ENCODE measurements at regions not wholly inside any gene's neighbourhood (a gene's known extent, or its start where the extent isn't known, plus 50 kb on each side); places are given as distances from the start of the nearest gene placed in this dataset.

DNA sequence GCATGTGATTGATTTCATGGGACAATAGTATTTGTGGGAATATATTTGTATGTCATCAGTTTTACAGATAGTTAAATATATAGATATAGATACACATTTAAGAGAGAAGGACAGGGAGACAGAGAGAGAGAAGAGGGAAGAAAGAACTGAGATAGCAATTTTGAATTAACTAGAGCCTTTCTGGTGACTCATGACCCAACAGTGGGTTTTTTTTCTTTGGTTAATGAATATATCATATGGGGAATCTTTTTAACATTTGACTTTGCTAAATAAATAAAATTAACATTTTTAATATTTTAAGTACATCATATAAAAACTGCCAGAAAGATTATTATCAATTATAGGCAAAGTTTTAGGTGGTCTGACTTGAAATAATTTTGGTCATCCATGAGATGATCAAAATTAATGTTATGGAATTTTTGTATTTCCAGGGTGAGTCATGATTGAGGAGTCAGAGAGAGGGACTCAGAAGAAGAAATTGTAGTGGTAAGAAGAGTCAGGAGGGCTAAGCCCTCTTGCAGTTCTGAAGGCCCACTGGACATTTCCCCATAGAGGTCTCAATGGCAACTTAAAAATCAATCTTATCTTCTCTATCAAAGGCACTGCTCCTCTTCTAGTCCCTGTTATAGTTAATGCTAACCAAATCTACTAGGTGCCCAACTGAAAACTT is 508.1 kb upstream of the MAP3K7 start:
- TF ChIP-seq GABPA (IDR thresholded peaks at IDR 0.05; ENCODE audit: low read depth) (no peak), POLR2AphosphoS5 (IDR thresholded peaks at IDR 0.05; ENCODE audit: low read depth) (no peak), SPI1 (IDR thresholded peaks at IDR 0.05; ENCODE audit: borderline replicate concordance, low read depth) (no peak)
- TF ChIP-seq, protein P1, sequence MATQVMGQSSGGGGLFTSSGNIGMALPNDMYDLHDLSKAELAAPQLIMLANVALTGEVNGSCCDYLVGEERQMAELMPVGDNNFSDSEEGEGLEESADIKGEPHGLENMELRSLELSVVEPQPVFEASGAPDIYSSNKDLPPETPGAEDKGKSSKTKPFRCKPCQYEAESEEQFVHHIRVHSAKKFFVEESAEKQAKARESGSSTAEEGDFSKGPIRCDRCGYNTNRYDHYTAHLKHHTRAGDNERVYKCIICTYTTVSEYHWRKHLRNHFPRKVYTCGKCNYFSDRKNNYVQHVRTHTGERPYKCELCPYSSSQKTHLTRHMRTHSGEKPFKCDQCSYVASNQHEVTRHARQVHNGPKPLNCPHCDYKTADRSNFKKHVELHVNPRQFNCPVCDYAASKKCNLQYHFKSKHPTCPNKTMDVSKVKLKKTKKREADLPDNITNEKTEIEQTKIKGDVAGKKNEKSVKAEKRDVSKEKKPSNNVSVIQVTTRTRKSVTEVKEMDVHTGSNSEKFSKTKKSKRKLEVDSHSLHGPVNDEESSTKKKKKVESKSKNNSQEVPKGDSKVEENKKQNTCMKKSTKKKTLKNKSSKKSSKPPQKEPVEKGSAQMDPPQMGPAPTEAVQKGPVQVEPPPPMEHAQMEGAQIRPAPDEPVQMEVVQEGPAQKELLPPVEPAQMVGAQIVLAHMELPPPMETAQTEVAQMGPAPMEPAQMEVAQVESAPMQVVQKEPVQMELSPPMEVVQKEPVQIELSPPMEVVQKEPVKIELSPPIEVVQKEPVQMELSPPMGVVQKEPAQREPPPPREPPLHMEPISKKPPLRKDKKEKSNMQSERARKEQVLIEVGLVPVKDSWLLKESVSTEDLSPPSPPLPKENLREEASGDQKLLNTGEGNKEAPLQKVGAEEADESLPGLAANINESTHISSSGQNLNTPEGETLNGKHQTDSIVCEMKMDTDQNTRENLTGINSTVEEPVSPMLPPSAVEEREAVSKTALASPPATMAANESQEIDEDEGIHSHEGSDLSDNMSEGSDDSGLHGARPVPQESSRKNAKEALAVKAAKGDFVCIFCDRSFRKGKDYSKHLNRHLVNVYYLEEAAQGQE (IDR thresholded peaks at IDR 0.05; ENCODE audit: insufficient replicate concordance, low read depth): no peak
- TF ChIP-seq, protein P2, sequence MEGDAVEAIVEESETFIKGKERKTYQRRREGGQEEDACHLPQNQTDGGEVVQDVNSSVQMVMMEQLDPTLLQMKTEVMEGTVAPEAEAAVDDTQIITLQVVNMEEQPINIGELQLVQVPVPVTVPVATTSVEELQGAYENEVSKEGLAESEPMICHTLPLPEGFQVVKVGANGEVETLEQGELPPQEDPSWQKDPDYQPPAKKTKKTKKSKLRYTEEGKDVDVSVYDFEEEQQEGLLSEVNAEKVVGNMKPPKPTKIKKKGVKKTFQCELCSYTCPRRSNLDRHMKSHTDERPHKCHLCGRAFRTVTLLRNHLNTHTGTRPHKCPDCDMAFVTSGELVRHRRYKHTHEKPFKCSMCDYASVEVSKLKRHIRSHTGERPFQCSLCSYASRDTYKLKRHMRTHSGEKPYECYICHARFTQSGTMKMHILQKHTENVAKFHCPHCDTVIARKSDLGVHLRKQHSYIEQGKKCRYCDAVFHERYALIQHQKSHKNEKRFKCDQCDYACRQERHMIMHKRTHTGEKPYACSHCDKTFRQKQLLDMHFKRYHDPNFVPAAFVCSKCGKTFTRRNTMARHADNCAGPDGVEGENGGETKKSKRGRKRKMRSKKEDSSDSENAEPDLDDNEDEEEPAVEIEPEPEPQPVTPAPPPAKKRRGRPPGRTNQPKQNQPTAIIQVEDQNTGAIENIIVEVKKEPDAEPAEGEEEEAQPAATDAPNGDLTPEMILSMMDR (IDR thresholded peaks at IDR 0.05; ENCODE audit: insufficient read depth, low read length): no peak
- no peak for DNase-seq (ENCODE audit: low read depth in 1 of 2, low spot score in 1 of 2)
- Histone ChIP-seq H3K27me3 (ENCODE audit: insufficient read depth, poor library complexity, severe bottlenecking) (no peaks in the 10 kb centered on the region), H3K4me3 (replicated peaks; ENCODE audit: insufficient read depth, low read length) (no peak overlapping the region), H3K27ac (replicated peaks) (no peak overlapping the region)

DNA sequence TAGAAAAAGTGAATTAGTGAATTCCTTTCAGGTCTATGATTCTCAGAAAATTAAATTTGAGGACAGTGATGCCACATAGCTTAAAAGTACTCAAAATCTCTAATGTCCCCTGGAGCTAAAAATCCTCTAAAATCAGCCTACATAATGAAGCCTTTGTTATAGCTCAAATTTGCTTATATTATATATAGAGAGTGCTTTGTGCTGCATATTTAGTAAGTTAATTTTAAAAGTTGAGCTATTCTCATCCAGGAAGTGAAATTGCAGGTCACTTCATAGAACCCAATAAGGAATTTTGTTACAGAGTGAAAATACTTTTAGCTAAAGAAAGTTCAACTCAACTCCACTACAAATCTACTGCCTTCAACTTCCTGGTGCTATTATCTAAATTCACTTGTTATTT is 507.5 kb upstream of the MAP3K7 start:
- TF ChIP-seq, protein P2 (IDR thresholded peaks at IDR 0.05; ENCODE audit: insufficient read depth, low read length): no peak
- TF ChIP-seq SPI1 (IDR thresholded peaks at IDR 0.05; ENCODE audit: borderline replicate concordance, low read depth) (no peak), POLR2AphosphoS5 (IDR thresholded peaks at IDR 0.05; ENCODE audit: low read depth) (no peak), GABPA (IDR thresholded peaks at IDR 0.05; ENCODE audit: low read depth) (no peak)
- TF ChIP-seq, protein P1 (IDR thresholded peaks at IDR 0.05; ENCODE audit: insufficient replicate concordance, low read depth): no peak
- Histone ChIP-seq H3K27me3 (ENCODE audit: insufficient read depth, poor library complexity, severe bottlenecking) (no peaks in the 10 kb centered on the region), H3K27ac (replicated peaks) (no peak overlapping the region), H3K4me3 (replicated peaks; ENCODE audit: insufficient read depth, low read length) (no peak overlapping the region)
- no peak for DNase-seq (ENCODE audit: low read depth in 1 of 2, low spot score in 1 of 2)

DNA sequence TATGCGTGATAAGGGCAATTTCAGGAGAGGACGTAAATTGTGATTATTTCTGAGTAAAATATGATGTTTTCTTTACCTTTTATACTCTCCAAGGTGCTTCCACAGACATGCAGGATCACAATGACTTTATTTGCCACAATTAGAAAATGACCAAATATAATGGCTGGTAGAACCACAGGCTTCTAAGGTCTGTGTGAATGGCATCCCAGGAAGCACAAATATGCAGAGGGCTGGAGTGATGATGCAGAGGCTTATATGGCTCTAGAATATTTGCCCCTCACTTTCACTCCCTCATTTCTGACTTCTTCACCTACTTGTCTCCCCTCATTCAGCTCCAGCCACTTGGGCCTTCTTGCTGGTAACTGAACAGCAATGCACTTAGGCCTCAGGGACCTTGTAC is 502.1 kb upstream of the MAP3K7 start:
- Histone ChIP-seq H3K27me3 (ENCODE audit: insufficient read depth, poor library complexity, severe bottlenecking) (no peaks in the 10 kb centered on the region), H3K4me3 (replicated peaks; ENCODE audit: insufficient read depth, low read length) (no peak overlapping the region), H3K27ac (replicated peaks) (no peak overlapping the region)
- no peak for DNase-seq (ENCODE audit: low read depth in 1 of 2, low spot score in 1 of 2)
- no peak for TF ChIP-seq SPI1 (IDR thresholded peaks at IDR 0.05; ENCODE audit: borderline replicate concordance, low read depth)
- TF ChIP-seq, protein P1 (IDR thresholded peaks at IDR 0.05; ENCODE audit: insufficient replicate concordance, low read depth): no peak
- TF ChIP-seq GABPA (IDR thresholded peaks at IDR 0.05; ENCODE audit: low read depth): no peak
- no peak for TF ChIP-seq POLR2AphosphoS5 (IDR thresholded peaks at IDR 0.05; ENCODE audit: low read depth)
- TF ChIP-seq, protein P2 (IDR thresholded peaks at IDR 0.05; ENCODE audit: insufficient read depth, low read length): no peak
